ENCODE measurements at regions not wholly inside any gene's neighbourhood (a gene's known extent, or its start where the extent isn't known, plus 50 kb on each side); places are given as distances from the start of the nearest gene placed in this dataset.

GRCh38 chr12:90393652-90394051, 561.3 kb downstream of the CCER1 start:
- TF ChIP-seq CTCF (IDR thresholded peaks at IDR 0.05; ENCODE audit: low read depth, low read length) (no peak), EZH2phosphoT487 (IDR thresholded peaks at IDR 0.05; ENCODE audit: low read depth) (no peak)
